ENCODE measurements at regions not wholly inside any gene's neighbourhood (a gene's known extent, or its start where the extent isn't known, plus 50 kb on each side); places are given as distances from the start of the nearest gene placed in this dataset.

DNA sequence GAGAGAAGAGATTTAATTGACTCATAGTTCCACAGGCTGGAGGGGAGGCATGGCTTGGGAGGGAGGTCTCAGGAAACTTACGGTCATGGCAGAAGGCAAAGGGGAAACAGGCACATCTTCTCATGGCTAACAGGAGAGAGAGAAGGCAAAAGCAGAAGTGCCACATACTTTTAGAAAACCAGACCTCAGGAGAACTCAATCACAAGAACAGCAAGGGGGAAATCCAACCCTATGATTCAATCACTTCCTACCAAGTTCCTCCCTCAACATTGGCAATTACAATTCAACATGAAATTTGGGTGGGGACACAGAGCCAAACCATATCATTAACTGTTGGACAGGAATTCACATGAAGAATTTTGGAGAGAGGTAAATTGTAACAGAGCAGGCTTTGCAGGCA, 485.3 kb upstream of the PITX2 start:
- H3K4me1 ChIP-seq (ENCODE audit: control insufficient read depth, insufficient read depth, low read length) = no peaks in the 10 kb centered on the region
- no peaks in the 10 kb centered on the region for H3K27me3 ChIP-seq (ENCODE audit: control insufficient read depth, insufficient read depth, low read length)
- no peak overlapping the region for H2AK5ac ChIP-seq (ENCODE audit: low read depth, low read length)
- TF ChIP-seq, protein P1, sequence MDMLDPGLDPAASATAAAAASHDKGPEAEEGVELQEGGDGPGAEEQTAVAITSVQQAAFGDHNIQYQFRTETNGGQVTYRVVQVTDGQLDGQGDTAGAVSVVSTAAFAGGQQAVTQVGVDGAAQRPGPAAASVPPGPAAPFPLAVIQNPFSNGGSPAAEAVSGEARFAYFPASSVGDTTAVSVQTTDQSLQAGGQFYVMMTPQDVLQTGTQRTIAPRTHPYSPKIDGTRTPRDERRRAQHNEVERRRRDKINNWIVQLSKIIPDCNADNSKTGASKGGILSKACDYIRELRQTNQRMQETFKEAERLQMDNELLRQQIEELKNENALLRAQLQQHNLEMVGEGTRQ (IDR thresholded peaks at IDR 0.05; ENCODE audit: low read depth, low read length) = no peak
- TF ChIP-seq BHLHE40 (IDR thresholded peaks at IDR 0.05; ENCODE audit: low read depth, low read length) (no peak), MAZ (IDR thresholded peaks at IDR 0.05; ENCODE audit: borderline replicate concordance, low read depth, low read length) (no peak), FOS (IDR thresholded peaks at IDR 0.05; ENCODE audit: low read depth, low read length) (no peak), MAFK (IDR thresholded peaks at IDR 0.05; ENCODE audit: low read depth, low read length) (no peak), CHD1 (IDR thresholded peaks at IDR 0.05; ENCODE audit: low read depth, low read length) (no peak), POLR2A (IDR thresholded peaks at IDR 0.05; ENCODE audit: low read depth, low read length) (no peak), RFX5 (IDR thresholded peaks at IDR 0.05; ENCODE audit: low read depth, low read length) (no peak), SMC3 (IDR thresholded peaks at IDR 0.05; ENCODE audit: low read depth, low read length) (no peak), RAD21 (IDR thresholded peaks at IDR 0.05; ENCODE audit: low read length) (no peak), CEBPB (IDR thresholded peaks at IDR 0.05; ENCODE audit: low read depth, low read length) (no peak), MXI1 (IDR thresholded peaks at IDR 0.05; ENCODE audit: borderline replicate concordance, low read depth, low read length) (no peak), NFE2L2 (IDR thresholded peaks at IDR 0.05; ENCODE audit: low read depth, low read length) (no peak), RCOR1 (IDR thresholded peaks at IDR 0.05; ENCODE audit: insufficient replicate concordance, low read length) (no peak)
- TF ChIP-seq, protein P2, sequence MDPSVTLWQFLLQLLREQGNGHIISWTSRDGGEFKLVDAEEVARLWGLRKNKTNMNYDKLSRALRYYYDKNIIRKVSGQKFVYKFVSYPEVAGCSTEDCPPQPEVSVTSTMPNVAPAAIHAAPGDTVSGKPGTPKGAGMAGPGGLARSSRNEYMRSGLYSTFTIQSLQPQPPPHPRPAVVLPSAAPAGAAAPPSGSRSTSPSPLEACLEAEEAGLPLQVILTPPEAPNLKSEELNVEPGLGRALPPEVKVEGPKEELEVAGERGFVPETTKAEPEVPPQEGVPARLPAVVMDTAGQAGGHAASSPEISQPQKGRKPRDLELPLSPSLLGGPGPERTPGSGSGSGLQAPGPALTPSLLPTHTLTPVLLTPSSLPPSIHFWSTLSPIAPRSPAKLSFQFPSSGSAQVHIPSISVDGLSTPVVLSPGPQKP (IDR thresholded peaks at IDR 0.05; ENCODE audit: borderline replicate concordance, low read depth, low read length) = no peak
- TF ChIP-seq, protein P3, sequence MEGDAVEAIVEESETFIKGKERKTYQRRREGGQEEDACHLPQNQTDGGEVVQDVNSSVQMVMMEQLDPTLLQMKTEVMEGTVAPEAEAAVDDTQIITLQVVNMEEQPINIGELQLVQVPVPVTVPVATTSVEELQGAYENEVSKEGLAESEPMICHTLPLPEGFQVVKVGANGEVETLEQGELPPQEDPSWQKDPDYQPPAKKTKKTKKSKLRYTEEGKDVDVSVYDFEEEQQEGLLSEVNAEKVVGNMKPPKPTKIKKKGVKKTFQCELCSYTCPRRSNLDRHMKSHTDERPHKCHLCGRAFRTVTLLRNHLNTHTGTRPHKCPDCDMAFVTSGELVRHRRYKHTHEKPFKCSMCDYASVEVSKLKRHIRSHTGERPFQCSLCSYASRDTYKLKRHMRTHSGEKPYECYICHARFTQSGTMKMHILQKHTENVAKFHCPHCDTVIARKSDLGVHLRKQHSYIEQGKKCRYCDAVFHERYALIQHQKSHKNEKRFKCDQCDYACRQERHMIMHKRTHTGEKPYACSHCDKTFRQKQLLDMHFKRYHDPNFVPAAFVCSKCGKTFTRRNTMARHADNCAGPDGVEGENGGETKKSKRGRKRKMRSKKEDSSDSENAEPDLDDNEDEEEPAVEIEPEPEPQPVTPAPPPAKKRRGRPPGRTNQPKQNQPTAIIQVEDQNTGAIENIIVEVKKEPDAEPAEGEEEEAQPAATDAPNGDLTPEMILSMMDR (conservative IDR thresholded peaks at IDR 0.05; ENCODE audit: low read depth, low read length) = no peak
- no peak overlapping the region for H3K56ac ChIP-seq (ENCODE audit: extremely low read depth, insufficient read depth, low read length)
- ChIA-PET CTCF (no interaction called here), POLR2A (ENCODE audit: unreplicated experiment) (no interaction called here)
- H3K4me2 ChIP-seq (ENCODE audit: low read depth, low read length) = no peak overlapping the region
- H3K79me1 ChIP-seq (ENCODE audit: low read depth in 1 of 2, low read length in 2 of 2) = no peaks in the 10 kb centered on the region
- H4K5ac ChIP-seq (ENCODE audit: low read depth, low read length) = no peak overlapping the region
- H2AFZ ChIP-seq (replicated peaks; ENCODE audit: low read length, poor library complexity) = no peak overlapping the region
- no peaks in the 10 kb centered on the region for H3K36me3 ChIP-seq (ENCODE audit: control insufficient read depth, insufficient read depth, low read length)
- no peak overlapping the region for H3K9ac ChIP-seq (ENCODE audit: low read depth, low read length)
- H4K8ac ChIP-seq (ENCODE audit: low read depth in 2 of 2, low read length in 2 of 2) = no peak overlapping the region
- no peak overlapping the region for H4K91ac ChIP-seq (ENCODE audit: insufficient read depth, low read depth, low read length)
- no peak overlapping the region for H3K18ac ChIP-seq (ENCODE audit: low read depth, low read length)
- no peak overlapping the region for H3K4ac ChIP-seq (ENCODE audit: low read depth, low read length)
- no peak overlapping the region for H3K23ac ChIP-seq (ENCODE audit: low read depth, low read length)
- no peaks in the 10 kb centered on the region for H4K20me1 ChIP-seq (ENCODE audit: insufficient read depth, low read length)
- no peak overlapping the region for H3K4me3 ChIP-seq (ENCODE audit: insufficient read depth, low read depth, low read length)
- ATAC-seq (ENCODE audit: low read depth) = no peak
- no peak overlapping the region for H2BK15ac ChIP-seq (ENCODE audit: low read depth, low read length)
- H3K9me3 ChIP-seq (ENCODE audit: control insufficient read depth, insufficient read depth, low read length) = no peaks in the 10 kb centered on the region
- BruUV-seq (replicated peaks) = no TSS peak
- in situ Hi-C loops (cut with MboI; ENCODE audit: low sequenced_read_pairs) = no loop called here
- WGBS, 2 experiments (ENCODE audit: extremely low coverage in 2 of 2, insufficient read length in 1 of 2) = no CpG with 5 or more reads among the region's 1 CpG
- DNase-seq = no peak
- H3K14ac ChIP-seq (replicated peaks; ENCODE audit: low read depth, low read length) = no peak overlapping the region
- no peak overlapping the region for H2BK5ac ChIP-seq (ENCODE audit: low read depth, low read length, poor library complexity, severe bottlenecking)
- no peak overlapping the region for H2BK120ac ChIP-seq (ENCODE audit: low read depth, low read length)
- H2BK20ac ChIP-seq (ENCODE audit: low read depth, low read length) = no peak overlapping the region
- no peak overlapping the region for H2AK9ac ChIP-seq (replicated peaks; ENCODE audit: low read depth, low read length, poor library complexity)
- no peaks in the 10 kb centered on the region for H3K9me1 ChIP-seq (ENCODE audit: insufficient read depth, low read length)
- dilution Hi-C loops (cut with HindIII; ENCODE audit: low sequenced_read_pairs, unreplicated experiment) = no loop called here
- intact Hi-C loops (cut with micrococcal nuclease) = no loop called here
- no peak overlapping the region for H3K27ac ChIP-seq (ENCODE audit: insufficient read depth, low read length)

Measured in IMR-90 (cell line).